Choroid plexus epithelial cell (primary cell): ENCODE measurements at regions not wholly inside any gene's neighbourhood (a gene's known extent, or its start where the extent isn't known, plus 50 kb on each side); places are given as distances from the start of the nearest gene placed in this dataset.
"Not testable (repeated sequence)": the region's sequence is repeated elsewhere in the genome, so short reads cannot be mapped to it uniquely, and the experiment has no call there.

Source experiments
- DNase-seq: peaks from one replicate; pipeline ENCODE4 v3.0.0-alpha.2; 2010; ENCODE audit warnings: low read depth
- H3K4me3 ChIP-seq: 2 replicates; pipeline ENCODE4 v1.5.1; 2011; ENCODE audit warnings: low read depth, mild to moderate bottlenecking, control low read depth, low read length, moderate library complexity
- TF ChIP-seq, protein P1 (sequence below): conservative IDR thresholded peaks from 2 replicates; pipeline ENCODE4 v1.5.1; 2011; ENCODE audit warnings: low read depth, mild to moderate bottlenecking, control low read depth, inconsistent platforms, low read length, moderate library complexity

DNA sequence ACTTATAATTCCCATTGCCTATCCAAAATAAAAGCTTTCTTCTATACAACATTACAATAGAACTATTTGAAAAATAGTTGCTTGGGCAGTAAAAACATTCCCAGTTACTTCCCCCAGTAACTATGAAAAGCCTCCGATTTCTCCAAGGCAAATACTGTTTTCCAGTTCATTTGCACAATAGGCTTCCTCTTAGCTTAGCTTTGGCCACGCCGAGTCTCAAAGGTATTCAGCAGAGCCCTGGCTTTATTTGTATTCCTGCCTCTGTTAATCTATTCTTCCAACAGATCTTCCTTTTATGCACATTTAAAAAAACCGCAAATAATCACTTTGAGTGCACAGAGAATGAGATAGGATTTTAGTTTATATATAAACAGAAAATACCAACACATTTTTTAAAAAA, 836.8 kb upstream of the VRK2 start:
- no peak overlapping the region for H3K4me3 ChIP-seq
- DNase-seq = no peak
- TF ChIP-seq, protein P1, sequence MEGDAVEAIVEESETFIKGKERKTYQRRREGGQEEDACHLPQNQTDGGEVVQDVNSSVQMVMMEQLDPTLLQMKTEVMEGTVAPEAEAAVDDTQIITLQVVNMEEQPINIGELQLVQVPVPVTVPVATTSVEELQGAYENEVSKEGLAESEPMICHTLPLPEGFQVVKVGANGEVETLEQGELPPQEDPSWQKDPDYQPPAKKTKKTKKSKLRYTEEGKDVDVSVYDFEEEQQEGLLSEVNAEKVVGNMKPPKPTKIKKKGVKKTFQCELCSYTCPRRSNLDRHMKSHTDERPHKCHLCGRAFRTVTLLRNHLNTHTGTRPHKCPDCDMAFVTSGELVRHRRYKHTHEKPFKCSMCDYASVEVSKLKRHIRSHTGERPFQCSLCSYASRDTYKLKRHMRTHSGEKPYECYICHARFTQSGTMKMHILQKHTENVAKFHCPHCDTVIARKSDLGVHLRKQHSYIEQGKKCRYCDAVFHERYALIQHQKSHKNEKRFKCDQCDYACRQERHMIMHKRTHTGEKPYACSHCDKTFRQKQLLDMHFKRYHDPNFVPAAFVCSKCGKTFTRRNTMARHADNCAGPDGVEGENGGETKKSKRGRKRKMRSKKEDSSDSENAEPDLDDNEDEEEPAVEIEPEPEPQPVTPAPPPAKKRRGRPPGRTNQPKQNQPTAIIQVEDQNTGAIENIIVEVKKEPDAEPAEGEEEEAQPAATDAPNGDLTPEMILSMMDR = no peak

DNA sequence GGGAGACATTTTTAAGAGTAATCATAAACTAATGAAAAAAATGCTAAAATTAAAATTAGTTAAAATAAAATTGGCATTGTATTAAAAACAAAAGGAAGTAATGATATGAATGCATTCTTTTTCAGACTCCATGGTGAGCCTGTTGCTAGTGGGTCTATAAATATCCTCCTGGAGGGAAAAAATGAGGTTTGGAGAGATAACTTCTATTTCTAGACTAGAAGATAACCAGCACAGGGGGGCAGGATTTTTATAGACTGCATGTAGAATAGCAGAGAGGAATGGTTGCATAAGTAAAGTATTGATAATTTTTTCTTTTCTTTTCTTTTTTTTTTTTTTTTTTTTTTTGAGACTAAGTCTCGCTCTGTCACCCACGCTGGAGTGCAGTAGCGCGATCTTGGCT, 835.8 kb upstream of the VRK2 start:
- TF ChIP-seq, protein P1 = no peak
- H3K4me3 ChIP-seq = no peak overlapping the region
- DNase-seq = no peak

DNA sequence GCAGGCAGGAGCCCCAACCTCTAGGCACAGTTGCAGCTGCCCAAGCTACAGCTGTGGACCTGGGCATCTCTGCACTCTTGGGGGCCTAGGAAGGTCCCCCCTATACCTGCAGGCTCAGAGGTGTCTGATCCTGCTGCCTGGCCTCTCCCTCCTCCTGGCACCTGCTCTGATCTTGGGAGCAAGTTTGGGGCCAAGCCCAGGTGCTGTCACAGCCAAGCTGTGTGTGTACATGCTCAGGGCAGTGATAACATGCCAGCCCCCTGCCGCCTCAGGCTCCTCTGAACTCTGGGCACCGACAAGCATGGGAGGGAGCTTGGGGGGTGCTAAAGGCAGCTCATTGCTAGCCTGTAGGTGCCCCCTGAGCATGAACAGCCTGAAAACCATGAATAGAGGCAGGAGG, 829.6 kb upstream of the VRK2 start:
- TF ChIP-seq, protein P1 = no peak
- H3K4me3 ChIP-seq = no peak overlapping the region
- no peak for DNase-seq

DNA sequence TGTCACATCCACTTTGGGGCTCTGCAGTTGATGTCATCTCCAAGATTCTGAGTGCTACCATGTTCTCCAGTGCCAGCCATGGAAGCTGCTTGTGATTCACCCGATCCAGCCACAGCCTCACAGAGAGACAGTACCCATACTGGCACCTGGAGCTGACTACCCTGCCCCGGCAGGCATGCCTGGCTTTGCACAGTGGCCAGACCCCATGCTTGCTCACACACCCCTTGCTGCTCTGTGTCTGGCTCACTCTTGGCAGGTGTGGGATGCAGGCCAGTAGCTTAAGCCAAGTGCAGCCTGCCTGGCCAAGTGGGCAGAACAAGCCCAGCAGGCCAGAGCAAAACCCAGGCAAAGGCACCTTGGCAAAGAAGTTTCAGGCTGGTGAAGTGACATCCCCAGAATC, 828.4 kb upstream of the VRK2 start:
- H3K4me3 ChIP-seq = no peak overlapping the region
- TF ChIP-seq, protein P1 = no peak
- DNase-seq = no peak

DNA sequence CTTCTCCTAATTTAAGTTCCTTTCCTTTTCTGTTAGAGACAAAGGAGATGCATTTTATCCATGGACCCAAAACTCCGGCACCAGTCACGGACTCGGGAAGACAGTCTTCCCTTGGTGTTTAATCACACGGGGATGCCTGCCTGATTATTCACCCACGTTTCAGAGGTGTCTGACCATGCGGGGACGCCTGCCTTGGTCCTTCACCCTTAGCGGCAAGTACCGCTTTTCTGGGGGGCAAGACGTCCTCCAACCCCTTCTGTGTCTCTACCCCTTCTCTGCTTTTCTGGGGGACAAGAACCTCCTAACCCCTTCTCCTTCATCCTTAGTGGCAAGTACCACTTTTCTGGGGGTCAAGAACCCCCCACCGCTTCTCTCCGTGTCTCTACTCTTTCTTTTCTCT, 816.9 kb upstream of the VRK2 start:
- DNase-seq, H3K4me3 ChIP-seq: not testable (repeated sequence)

- DNase-seq, H3K4me3 ChIP-seq: not testable (repeated sequence)
These were observed 814.3 kb upstream of the VRK2 start for GRCh38 chr2:57232341-57232740.

GRCh38 chr2:57251495-57251894, 795.1 kb upstream of the VRK2 start:
- not testable (repeated sequence) for DNase-seq, H3K4me3 ChIP-seq

GRCh38 chr2:57276408-57276807, 770.2 kb upstream of the VRK2 start:
- not testable (repeated sequence) for H3K4me3 ChIP-seq, DNase-seq

GRCh38 chr2:57278451-57278850, 768.2 kb upstream of the VRK2 start:
- TF ChIP-seq, protein P1 = no peak
- no peak for DNase-seq
- no peak overlapping the region for H3K4me3 ChIP-seq
